Tibial nerve (tissue), 3 donors: ENCODE measurements at regions not wholly inside any gene's neighbourhood (a gene's known extent, or its start where the extent isn't known, plus 50 kb on each side); places are given as distances from the start of the nearest gene placed in this dataset.
"Not testable (repeated sequence)": the region's sequence is repeated elsewhere in the genome, so short reads cannot be mapped to it uniquely, and the experiment has no call there.

Experiments used
- POLR2A ChIP-seq, 2 donors: fragments of 450-650 bp; IDR thresholded peaks; one replicate each; pipeline ENCODE4 v1.6.1; 2017; ENCODE audit warnings: antibody characterized with exemption in 2 of 2, mild to moderate bottlenecking in 2 of 2, moderate library complexity in 2 of 2
- TF ChIP-seq, protein P1 (sequence below), 5 experiments: fragments of 200-600 bp in 3 of 5; fragments of 450-650 bp in 2 of 5; sonication (generic) in 3 of 5; IDR thresholded peaks; one replicate each; pipeline ENCODE4 v1.5.1; 2016 to 2019; ENCODE audit warnings: antibody characterized with exemption in 5 of 5, mild to moderate bottlenecking in 3 of 5, moderate library complexity in 2 of 5

DNA sequence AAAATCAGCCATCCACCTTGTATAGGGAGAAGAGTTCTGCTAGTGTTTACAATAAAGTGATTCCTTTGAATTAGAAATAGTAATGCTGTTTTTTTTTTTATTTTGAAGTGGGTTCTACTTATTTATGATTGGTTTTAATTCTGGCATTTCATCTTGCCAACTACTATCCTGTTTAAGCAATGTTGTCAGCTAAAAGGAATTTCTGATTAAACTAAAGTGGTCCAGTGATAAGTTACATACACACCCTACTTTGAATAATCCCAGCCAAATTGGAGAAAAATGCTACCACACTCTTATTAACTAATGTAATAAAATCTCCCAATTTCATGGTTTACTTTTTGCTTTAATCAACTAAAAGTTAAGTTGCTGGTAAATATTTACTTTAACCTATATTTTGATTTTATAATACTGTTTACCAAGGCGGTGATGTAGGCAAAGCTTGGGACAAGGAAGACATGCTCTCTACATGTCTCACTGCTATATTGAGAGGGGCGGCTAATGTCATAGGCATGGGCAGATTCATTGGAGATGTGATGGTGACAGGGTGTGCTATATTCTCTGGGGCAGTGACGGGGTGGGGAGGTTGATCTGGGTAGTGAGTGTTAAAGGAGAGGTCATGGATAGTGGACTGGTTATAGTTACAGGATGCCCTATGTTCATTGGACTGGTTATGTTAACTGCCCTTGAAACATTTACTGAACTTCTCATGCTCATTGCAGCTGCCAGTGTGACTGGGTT is 85.8 kb upstream of the PLAAT1 start:
- TF ChIP-seq, protein P1, sequence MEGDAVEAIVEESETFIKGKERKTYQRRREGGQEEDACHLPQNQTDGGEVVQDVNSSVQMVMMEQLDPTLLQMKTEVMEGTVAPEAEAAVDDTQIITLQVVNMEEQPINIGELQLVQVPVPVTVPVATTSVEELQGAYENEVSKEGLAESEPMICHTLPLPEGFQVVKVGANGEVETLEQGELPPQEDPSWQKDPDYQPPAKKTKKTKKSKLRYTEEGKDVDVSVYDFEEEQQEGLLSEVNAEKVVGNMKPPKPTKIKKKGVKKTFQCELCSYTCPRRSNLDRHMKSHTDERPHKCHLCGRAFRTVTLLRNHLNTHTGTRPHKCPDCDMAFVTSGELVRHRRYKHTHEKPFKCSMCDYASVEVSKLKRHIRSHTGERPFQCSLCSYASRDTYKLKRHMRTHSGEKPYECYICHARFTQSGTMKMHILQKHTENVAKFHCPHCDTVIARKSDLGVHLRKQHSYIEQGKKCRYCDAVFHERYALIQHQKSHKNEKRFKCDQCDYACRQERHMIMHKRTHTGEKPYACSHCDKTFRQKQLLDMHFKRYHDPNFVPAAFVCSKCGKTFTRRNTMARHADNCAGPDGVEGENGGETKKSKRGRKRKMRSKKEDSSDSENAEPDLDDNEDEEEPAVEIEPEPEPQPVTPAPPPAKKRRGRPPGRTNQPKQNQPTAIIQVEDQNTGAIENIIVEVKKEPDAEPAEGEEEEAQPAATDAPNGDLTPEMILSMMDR (IDR thresholded peaks at IDR 0.05), result not testable (repeated sequence)
- not testable (repeated sequence) for TF ChIP-seq POLR2A (IDR thresholded peaks at IDR 0.05)
